ENCODE measurements at regions not wholly inside any gene's neighbourhood (a gene's known extent, or its start where the extent isn't known, plus 50 kb on each side); places are given as distances from the start of the nearest gene placed in this dataset.

DNA sequence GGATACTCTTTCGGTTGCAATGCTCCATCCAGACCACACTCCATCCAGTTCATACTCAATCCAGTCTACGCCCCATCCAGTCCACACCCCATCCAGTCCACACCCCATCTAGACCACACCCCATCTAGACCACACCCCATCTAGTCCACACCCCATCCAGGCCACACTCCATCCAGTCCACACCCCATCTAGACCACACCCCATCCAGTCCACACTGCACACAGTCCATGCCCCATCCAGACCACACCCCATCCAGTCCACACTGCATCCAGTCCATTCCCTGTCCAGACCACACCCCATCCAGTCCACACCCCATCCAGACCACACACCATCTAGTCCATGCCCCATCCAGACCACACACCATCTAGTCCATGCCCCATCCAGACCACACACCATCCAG, 116.0 kb upstream of the RTL1 start:
- TF ChIP-seq EZH2 (IDR thresholded peaks at IDR 0.05; ENCODE audit: insufficient read depth, poor library complexity, severe bottlenecking), result no peak
- no peak for TF ChIP-seq EZH2phosphoT487 (IDR thresholded peaks at IDR 0.05; ENCODE audit: insufficient read depth, low read depth)
